ENCODE measurements at regions not wholly inside any gene's neighbourhood (a gene's known extent, or its start where the extent isn't known, plus 50 kb on each side); places are given as distances from the start of the nearest gene placed in this dataset.

DNA sequence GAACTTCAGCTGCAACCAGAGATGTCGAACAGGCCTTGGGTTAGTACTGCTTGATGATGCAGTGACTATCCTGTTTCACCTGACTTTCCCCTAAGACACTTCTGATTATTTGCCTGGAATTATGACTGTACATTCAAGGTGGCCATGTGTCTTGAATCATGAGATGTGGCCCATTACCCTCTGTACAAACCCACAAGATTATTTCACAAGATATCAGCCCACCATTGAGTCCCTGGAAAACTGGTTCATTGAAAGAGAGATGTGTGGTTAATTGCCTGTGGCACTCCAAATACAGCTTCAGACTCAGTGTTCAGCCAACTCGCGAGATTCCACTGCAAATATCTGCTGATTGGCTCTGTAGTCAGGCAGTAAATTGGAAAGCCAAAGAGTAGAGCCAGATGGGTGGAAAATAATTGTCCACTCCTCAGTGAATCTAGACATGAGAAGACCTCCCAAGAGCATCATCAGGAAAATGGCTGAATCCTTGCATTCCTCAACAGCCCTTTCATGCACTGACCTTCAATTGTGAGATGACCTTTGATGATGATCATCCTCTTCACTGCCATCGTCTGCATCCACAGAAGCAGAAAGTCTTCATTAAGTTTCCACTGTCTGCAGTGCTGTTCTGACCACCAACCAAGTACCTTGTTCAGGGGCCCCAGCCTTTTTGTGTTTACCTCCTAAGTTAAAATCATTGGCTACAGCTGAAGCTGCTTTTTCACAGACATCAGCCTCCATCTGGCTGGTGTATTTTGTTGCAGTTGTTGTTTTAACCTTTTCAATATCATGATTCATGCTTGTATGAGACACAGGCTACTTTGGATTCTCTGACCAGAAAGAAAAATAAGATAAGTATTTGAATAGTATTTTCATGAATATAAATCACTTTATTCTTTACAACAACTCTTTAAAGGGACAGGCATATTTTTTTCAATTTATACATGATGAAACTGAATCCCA, 75.2 kb downstream of the ESM1 start:
- TF ChIP-seq, protein P1, sequence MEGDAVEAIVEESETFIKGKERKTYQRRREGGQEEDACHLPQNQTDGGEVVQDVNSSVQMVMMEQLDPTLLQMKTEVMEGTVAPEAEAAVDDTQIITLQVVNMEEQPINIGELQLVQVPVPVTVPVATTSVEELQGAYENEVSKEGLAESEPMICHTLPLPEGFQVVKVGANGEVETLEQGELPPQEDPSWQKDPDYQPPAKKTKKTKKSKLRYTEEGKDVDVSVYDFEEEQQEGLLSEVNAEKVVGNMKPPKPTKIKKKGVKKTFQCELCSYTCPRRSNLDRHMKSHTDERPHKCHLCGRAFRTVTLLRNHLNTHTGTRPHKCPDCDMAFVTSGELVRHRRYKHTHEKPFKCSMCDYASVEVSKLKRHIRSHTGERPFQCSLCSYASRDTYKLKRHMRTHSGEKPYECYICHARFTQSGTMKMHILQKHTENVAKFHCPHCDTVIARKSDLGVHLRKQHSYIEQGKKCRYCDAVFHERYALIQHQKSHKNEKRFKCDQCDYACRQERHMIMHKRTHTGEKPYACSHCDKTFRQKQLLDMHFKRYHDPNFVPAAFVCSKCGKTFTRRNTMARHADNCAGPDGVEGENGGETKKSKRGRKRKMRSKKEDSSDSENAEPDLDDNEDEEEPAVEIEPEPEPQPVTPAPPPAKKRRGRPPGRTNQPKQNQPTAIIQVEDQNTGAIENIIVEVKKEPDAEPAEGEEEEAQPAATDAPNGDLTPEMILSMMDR (IDR thresholded peaks at IDR 0.05): no peak
- no peak overlapping the region for H3K27ac ChIP-seq
- no peaks in the 10 kb centered on the region for H3K9me3 ChIP-seq
- no peaks in the 10 kb centered on the region for H3K36me3 ChIP-seq
- intact Hi-C loops (cut with DNase I): no loop called here
- no peak for DNase-seq (ENCODE audit: low spot score in 2 of 2)
- no peaks in the 10 kb centered on the region for H3K27me3 ChIP-seq
- peaks cover 0 to 11% of the 10 kb centered on the region in 2 donors for H3K4me1 ChIP-seq
- no peak overlapping the region for H3K4me3 ChIP-seq

DNA sequence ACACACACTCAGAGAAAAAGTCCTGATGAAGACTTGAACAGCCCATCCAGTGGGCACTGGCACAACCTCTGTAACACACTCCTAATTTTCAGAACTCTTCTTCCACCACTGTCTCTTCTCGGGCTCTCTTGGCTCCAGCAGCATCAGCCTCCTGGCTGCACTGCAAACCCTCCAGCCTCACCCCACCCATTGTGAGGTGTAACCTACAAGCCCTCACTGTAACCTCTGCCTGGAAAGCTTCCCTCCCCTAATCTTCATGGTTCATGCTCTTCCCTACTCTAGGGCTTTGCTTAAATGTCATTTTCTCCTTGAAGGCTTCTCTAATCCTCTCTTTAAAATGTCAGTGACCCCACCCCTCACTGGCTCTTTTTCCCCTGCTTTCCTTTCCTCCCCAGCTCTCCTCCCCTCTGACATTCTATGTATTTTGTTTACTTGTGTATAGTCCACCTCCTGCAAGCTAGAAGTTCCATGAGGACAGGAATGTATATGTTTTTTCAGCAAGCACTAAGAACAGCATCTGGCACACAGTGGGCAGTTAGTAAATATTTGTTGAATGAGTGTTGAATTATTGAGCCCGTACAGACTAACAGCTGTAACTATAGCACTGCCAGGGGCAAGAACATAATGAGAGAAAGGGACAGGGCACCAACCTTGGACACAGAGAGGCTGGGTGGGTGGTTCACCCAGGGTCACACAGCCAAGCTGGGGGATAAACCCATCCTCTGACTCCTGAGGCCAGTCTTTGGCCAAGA, 76.4 kb downstream of the ESM1 start:
- Histone ChIP-seq H3K27me3 (no peaks in the 10 kb centered on the region), H3K36me3 (no peaks in the 10 kb centered on the region), H3K4me3 (no peak overlapping the region), H3K27ac (no peak overlapping the region), H3K4me1 (peaks cover 0 to 11% of the 10 kb centered on the region in 2 donors), H3K9me3 (no peaks in the 10 kb centered on the region)
- intact Hi-C loops (cut with DNase I): no loop called here
- no peak for DNase-seq (ENCODE audit: low spot score in 2 of 2)
- TF ChIP-seq, protein P1 (IDR thresholded peaks at IDR 0.05): no peak

GRCh38 chr5:54905942-54906537, 79.4 kb downstream of the ESM1 start:
- Histone ChIP-seq H3K27me3 (no peaks in the 10 kb centered on the region), H3K4me3 (no peak overlapping the region), H3K27ac (no peak overlapping the region), H3K36me3 (no peaks in the 10 kb centered on the region), H3K9me3 (no peaks in the 10 kb centered on the region), H3K4me1 (peaks cover 0 to 11% of the 10 kb centered on the region in 2 donors)
- TF ChIP-seq, protein P1 (IDR thresholded peaks at IDR 0.05): peak; percentile 41 to 79 (median 71)
- peak in 1 of 2 donors; percentile 83 for DNase-seq (ENCODE audit: low spot score in 2 of 2)
- intact Hi-C loops (cut with DNase I): loop anchor here (1.0 kb wide), 1 partner anchor 240 kb away; no protein-coding TSS in a partner anchor

DNA sequence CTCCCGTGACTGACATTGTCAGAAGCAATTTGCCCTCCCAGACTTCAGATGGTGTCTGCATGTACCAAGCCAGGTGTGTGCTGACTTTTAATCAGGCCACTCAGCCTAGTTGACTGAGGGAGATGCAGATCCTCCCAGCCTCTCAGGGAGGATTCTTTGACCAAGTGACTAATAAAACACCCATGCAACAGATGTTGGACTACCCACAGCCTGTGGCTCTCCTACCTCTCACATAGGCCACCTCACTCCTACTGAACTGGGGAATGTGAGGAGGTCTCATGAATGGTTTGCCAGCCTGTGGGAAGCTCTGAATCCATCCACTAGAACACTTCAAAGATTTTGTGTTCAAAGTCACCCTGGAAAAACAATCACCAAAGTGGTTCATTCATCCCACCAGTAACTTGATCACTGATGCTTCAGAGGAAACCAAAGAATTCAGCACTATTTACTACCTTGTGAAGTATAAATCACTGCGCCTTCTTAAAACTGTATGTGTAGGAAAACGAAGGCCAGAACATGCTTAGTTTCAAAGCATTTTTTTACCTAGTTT, 80.1 kb downstream of the ESM1 start:
- Histone ChIP-seq H3K9me3 (no peaks in the 10 kb centered on the region), H3K36me3 (no peaks in the 10 kb centered on the region), H3K4me3 (no peak overlapping the region), H3K27ac (no peak overlapping the region), H3K27me3 (no peaks in the 10 kb centered on the region), H3K4me1 (peaks cover 0 to 7% of the 10 kb centered on the region in 2 donors)
- intact Hi-C loops (cut with DNase I): no loop called here
- TF ChIP-seq, protein P1 (IDR thresholded peaks at IDR 0.05): no peak
- DNase-seq (ENCODE audit: low spot score in 2 of 2): no peak

GRCh38 chr5:54904425-54904824, 81.0 kb downstream of the ESM1 start:
- intact Hi-C loops (cut with DNase I): no loop called here
- no peaks in the 10 kb centered on the region for H3K27me3 ChIP-seq

More at GRCh38 chr5:54904425-54904824, 81.0 kb downstream of the ESM1 start:
- peaks cover 0 to 7% of the 10 kb centered on the region in 2 donors for H3K4me1 ChIP-seq
- DNase-seq (ENCODE audit: low spot score in 2 of 2): no peak
- H3K36me3 ChIP-seq: no peaks in the 10 kb centered on the region
- TF ChIP-seq, protein P1 (IDR thresholded peaks at IDR 0.05): peak in 1 of 3 experiments; percentile 31
- no peaks in the 10 kb centered on the region for H3K9me3 ChIP-seq
- no peak overlapping the region for H3K27ac ChIP-seq
- no peak overlapping the region for H3K4me3 ChIP-seq
